Naive thymus-derived CD8-positive, alpha-beta T cell (primary cell): ENCODE measurements at regions not wholly inside any gene's neighbourhood (a gene's known extent, or its start where the extent isn't known, plus 50 kb on each side); places are given as distances from the start of the nearest gene placed in this dataset.
A peak's percentile ranks its signal among the peaks of the same experiment; 100 is the strongest.
"Not testable (repeated sequence)": the region's sequence is repeated elsewhere in the genome, so short reads cannot be mapped to it uniquely, and the experiment has no call there.

Source experiments
- ATAC-seq, 2 donors: fragments of 150-1000 bp; cut with Tn5 transposase in 1 of 2; sonication (Bioruptor Pico), chemical (Tn5 transposase) in 1 of 2; 1 replicate in 1 of 2; 2 replicates in 1 of 2; pipeline ENCODE4 v1.10.0; 2021; ENCODE audit warnings: mild to moderate bottlenecking in 2 of 2, moderate library complexity in 2 of 2
- POLR2A ChIA-PET: fragments of 350-600 bp; sonication (Branson Sonifier 250); formaldehyde crosslinking; loops from one replicate; lab custom pipeline; 2021; ENCODE audit warnings: antibody characterized with exemption; lab: Charles Lee
- DNase-seq, 10 donors: peaks; one replicate each; pipeline versions ENCODE4 v3.0.0 to v3.0.0-alpha.2; 2020 to 2022
- H3K27ac Mint-ChIP-seq, 10 donors: one replicate each; pipeline ENCODE4 v1.8.0; 2020 to 2022; ENCODE audit warnings: mild to moderate bottlenecking in 10 of 10, mixed read lengths in 10 of 10, moderate library complexity in 4 of 10, inconsistent platforms in 1 of 10
- H3K27me3 Mint-ChIP-seq, 5 donors: one replicate each; pipeline ENCODE4 v1.8.0; 2021 to 2022; ENCODE audit warnings: mixed read lengths in 5 of 5
- H3K36me3 Mint-ChIP-seq, 3 donors: one replicate each; pipeline ENCODE4 v1.8.0; 2020 to 2022; ENCODE audit warnings: mixed read lengths in 3 of 3, mild to moderate bottlenecking in 2 of 3, inconsistent platforms in 1 of 3
- H3K4me1 Mint-ChIP-seq, 4 donors: one replicate each; pipeline ENCODE4 v1.8.0; 2021 to 2022; ENCODE audit warnings: mixed read lengths in 4 of 4
- H3K4me3 Mint-ChIP-seq, 10 donors: one replicate each; pipeline ENCODE4 v1.8.0; 2020 to 2022; ENCODE audit warnings: mild to moderate bottlenecking in 10 of 10, mixed read lengths in 10 of 10, moderate library complexity in 6 of 10, inconsistent platforms in 1 of 10
- H3K9me3 Mint-ChIP-seq, 9 donors: one replicate each; pipeline ENCODE4 v1.8.0; 2020 to 2022; ENCODE audit warnings: mixed read lengths in 9 of 9, mild to moderate bottlenecking in 3 of 9, inconsistent platforms in 1 of 9, moderate library complexity in 1 of 9

DNA sequence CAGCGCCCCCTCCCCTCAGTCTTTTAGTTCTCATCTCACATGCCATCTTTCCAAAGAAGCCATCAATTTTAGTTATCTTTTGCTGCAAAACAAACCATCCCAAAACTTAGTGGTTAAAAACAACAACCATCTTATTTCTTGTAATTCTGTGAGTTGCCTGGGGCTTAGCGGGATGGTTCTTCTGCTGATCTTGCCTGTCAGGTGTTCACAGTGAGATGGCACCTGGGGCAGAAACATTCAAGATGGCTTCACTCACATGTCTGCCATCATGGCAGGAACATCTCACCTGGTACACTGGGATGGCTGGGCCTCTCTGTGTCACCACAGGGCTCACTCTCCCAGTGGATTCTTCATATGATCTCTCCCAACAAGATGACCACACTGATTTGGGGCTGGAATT lies 67.6 kb upstream of the KCNK12 start:
- peaks cover 0 to 7% (median 0%) of the 10 kb centered on the region in 9 donors for H3K9me3 Mint-ChIP-seq
- H3K4me1 Mint-ChIP-seq = peaks cover 0 to 2% (median 0%) of the 10 kb centered on the region in 4 donors
- no peak overlapping the region for H3K27ac Mint-ChIP-seq
- peaks cover 0 to 10% (median 1%) of the 10 kb centered on the region in 5 donors for H3K27me3 Mint-ChIP-seq
- no peak for ATAC-seq
- POLR2A ChIA-PET = no interaction called here
- H3K4me3 Mint-ChIP-seq = no peak overlapping the region
- DNase-seq = no peak
- H3K36me3 Mint-ChIP-seq = no peaks in the 10 kb centered on the region

DNA sequence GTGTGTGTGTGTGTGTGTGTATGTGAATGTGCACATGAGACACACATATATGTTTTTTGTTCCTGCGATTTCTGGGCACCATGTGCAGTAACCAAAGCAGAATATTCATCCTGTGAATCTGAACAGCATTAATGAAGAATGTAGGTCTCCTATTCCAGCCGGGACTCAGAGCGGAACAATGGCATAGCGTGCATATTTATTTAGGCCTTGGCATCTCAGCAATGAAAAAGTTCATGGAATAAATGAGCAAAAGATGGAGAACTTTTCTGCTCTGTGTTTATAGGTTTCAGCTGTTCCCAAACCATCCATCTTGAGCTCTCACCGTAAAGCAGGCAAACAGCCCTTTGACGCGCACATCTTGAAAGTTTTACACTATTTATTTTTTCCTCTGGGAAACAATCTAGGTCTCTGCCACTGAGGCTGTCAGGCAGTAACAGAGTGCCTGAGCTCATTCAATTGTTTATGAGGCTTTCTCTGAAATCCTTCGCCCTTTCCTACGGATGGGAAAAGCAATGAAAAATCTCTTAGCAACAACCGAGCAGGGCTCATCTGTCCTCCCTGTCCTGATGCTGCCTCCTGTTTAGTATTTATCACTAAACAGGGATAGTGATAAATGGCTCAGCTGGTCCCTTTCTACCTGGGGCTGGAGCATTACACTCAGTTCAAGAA lies 65.9 kb upstream of the KCNK12 start:
- POLR2A ChIA-PET = interaction anchor here (0.6 kb wide), 1 partner anchor 116 kb away, joined by 3 read pairs; no protein-coding TSS in a partner anchor
- Mint-ChIP-seq H3K4me3 (no peak overlapping the region), H3K9me3 (peaks cover 0 to 7% (median 0%) of the 10 kb centered on the region in 9 donors), H3K27ac (no peak overlapping the region), H3K4me1 (peaks cover 0 to under 1% (median 0%) of the 10 kb centered on the region in 4 donors), H3K27me3 (peaks cover 0 to 4% (median under 1%) of the 10 kb centered on the region in 5 donors), H3K36me3 (no peaks in the 10 kb centered on the region)
- ATAC-seq = no peak
- no peak for DNase-seq

DNA sequence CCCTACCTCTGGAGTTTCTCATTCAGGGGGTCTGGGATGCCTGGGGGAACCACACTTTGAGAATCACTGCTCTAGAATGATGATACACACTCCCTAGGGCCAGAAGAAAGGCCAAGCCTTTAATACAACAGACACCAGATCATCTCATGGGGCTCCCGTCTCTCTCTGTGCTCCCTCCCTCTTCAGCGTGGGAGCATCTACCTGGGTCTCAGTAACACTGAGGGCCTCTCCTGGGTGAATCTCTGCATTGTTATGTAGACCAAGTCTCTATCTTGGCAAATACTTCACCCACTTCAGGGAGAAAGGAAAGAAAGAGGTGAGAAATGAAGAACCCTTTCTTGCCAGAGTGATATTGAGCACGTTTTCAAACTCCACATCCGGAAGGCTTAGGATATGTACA lies 65.4 kb upstream of the KCNK12 start:
- POLR2A ChIA-PET = interaction anchor here (0.6 kb wide), 1 partner anchor 115 kb away, joined by 3 read pairs; no protein-coding TSS in a partner anchor
- Mint-ChIP-seq H3K27ac (no peak overlapping the region), H3K4me1 (no peaks in the 10 kb centered on the region), H3K36me3 (no peaks in the 10 kb centered on the region), H3K9me3 (peaks cover 0 to 7% (median 0%) of the 10 kb centered on the region in 9 donors), H3K27me3 (peaks cover 0 to 4% (median 0%) of the 10 kb centered on the region in 5 donors), H3K4me3 (no peak overlapping the region)
- DNase-seq (no peak), ATAC-seq (no peak)

DNA sequence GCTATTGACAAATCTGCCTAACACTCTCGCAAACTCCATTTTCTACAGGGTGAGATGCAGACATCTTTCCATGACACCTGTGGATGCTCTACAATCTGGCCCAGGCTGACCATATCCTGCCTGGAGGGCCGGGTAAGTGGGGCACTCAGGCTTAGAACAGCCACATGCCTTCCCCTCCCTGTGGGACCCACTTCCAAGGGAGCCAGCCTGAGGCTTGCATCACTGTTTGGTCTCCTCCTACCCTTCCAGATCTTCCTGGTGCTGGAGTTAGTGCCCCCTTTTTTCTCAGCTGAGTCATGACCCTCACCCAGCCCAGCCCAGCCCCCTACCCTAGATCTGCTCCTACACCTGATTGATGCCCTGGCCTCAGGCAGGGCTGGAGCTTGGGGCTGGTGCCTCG lies 62.0 kb upstream of the KCNK12 start:
- no peak overlapping the region for H3K27ac Mint-ChIP-seq
- ATAC-seq (no peak), DNase-seq (no peak)
- H3K4me3 Mint-ChIP-seq = no peak overlapping the region
- no peaks in the 10 kb centered on the region for H3K4me1 Mint-ChIP-seq
- H3K9me3 Mint-ChIP-seq = no peaks in the 10 kb centered on the region
- no peaks in the 10 kb centered on the region for H3K36me3 Mint-ChIP-seq
- POLR2A ChIA-PET = no interaction called here
- H3K27me3 Mint-ChIP-seq = peaks cover 0 to 2% (median 0%) of the 10 kb centered on the region in 5 donors

DNA sequence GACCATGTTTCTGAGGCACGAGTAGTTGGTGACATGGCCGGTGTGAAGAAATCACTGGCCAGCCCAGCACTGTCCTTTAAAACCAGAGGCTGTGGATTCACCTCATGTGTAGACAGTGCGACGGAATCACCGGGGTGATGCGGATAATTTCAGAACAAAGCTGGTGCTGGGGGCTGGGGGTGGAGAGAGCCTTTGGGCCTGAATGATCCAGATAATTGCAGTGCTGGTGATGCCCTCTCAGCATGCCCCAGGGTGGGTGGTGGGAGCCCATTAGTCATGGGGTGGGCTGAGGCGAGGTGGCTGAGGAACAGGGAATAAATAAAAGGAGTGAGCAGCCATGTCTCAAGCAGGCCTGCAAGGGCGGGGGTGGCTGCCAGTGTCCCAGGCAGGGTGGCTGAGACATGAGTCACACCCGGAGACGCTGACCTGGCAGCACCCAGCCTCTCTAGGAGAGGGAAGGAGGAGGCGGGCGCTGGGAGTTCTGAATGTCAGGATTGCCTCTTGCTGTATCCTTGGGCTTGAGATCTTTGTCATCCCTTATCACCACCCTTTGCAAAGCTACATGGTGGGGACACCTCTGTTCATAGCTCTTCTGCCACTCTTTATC lies 61.1 kb upstream of the KCNK12 start:
- no peaks in the 10 kb centered on the region for H3K36me3 Mint-ChIP-seq
- peaks cover 0 to 7% (median 0%) of the 10 kb centered on the region in 5 donors for H3K27me3 Mint-ChIP-seq
- ATAC-seq = no peak
- POLR2A ChIA-PET = no interaction called here
- peaks cover 0 to 2% (median 0%) of the 10 kb centered on the region in 9 donors for H3K9me3 Mint-ChIP-seq
- H3K27ac Mint-ChIP-seq = no peak overlapping the region
- H3K4me1 Mint-ChIP-seq = no peaks in the 10 kb centered on the region
- DNase-seq = no peak
- H3K4me3 Mint-ChIP-seq = no peak overlapping the region

DNA sequence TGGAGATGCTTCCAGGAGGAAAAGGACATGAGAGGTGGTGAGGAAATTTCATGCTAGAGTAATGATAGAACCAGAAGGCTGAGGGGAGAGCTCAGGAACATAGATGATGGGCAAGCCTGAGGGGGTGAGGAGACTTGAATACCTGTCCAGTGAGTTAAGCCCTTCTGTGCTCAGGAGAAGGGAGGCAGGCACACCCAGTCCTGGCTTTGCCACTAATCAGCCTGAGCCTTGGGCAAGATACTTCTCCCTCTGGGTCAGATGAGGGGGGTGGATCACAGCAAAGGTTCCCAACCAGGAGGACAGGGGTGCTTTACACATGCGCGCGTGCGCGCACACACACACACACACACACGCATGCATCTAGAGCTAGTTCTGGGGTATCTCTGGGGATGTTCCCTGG lies 60.5 kb upstream of the KCNK12 start:
- Mint-ChIP-seq H3K36me3 (no peaks in the 10 kb centered on the region), H3K27ac (no peak overlapping the region), H3K27me3 (peaks cover 0 to 10% (median 0%) of the 10 kb centered on the region in 5 donors), H3K4me3 (no peak overlapping the region), H3K4me1 (no peaks in the 10 kb centered on the region), H3K9me3 (peaks cover 0 to 2% (median 0%) of the 10 kb centered on the region in 9 donors)
- DNase-seq (no peak), ATAC-seq (no peak)
- POLR2A ChIA-PET = no interaction called here

DNA sequence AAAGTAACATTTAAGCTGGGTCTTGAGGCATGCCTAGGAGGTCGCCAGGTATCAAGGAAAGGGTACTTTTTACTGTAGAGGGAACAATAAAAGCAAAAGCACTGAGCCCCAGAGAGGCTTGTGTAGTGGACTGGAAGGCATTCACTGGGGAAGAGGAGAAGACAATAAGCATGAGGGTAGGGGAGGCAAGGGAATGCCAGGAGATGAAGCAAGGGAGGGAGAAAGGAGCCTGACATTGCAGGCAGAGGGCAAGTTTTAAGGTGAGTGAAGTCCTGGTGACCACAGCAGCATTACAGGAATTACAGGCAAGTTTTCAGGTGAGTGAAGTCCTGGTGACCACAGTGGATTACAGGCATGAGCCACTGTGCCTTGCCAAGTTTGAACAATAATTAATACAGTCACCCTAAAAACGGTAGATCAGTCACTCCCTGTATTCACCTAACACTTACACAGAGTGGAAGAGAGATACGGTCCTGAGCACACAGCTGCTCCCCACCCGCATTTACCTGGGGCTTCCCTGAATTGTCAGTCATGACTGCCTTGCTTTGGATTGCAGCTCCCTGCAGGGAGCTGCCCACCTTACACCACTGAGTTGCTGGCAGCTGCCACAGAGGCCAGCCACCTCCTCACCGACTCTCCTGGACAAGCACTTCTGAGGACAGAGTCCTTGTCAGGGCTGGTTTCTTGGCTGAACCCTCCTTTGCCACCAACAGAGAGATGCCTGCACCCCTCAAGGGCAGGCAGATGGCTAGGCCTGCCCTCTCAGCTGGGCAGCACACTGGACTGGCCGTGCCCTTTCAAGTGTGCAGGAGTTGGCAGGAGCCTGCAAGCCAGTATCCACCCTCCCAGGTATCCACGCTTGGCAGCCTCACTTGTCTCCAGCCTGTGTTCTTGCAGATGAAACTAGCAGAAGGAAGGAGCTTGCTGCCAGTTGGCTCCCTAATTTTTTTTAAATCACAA lies 59.0 kb upstream of the KCNK12 start:
- no peak for DNase-seq
- Mint-ChIP-seq H3K9me3 (peaks cover 0 to 2% (median 0%) of the 10 kb centered on the region in 9 donors), H3K27me3 (peaks cover 0 to 10% (median 4%) of the 10 kb centered on the region in 5 donors), H3K4me1 (no peaks in the 10 kb centered on the region), H3K36me3 (no peaks in the 10 kb centered on the region), H3K27ac (peak overlapping the region in 1 of 10 donors; percentile 12), H3K4me3 (no peak overlapping the region)
- no peak for ATAC-seq
- POLR2A ChIA-PET = no interaction called here

DNA sequence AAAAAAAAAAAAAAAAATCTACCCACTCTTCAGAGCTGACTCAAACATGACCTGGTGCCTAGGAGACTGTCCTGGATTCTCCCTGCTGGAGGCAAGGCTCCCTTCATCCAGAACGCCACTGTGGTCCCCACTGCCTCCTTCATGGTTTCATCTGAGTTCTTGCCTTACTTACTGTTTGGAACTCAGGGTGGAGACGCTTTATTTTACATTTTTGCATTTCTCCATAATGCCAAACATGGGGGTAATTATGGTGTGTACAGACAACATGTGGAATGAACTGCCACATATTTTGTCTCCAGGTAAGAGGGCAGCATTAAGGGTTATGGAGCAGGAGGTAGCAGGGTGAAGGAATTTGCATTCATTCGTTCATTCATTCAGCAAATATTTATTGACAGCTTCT lies 58.1 kb upstream of the KCNK12 start:
- Mint-ChIP-seq H3K27me3 (peaks cover 0 to 10% (median 4%) of the 10 kb centered on the region in 5 donors), H3K36me3 (no peaks in the 10 kb centered on the region), H3K9me3 (peaks cover 0 to 2% (median 0%) of the 10 kb centered on the region in 9 donors), H3K4me1 (peaks cover 0 to under 1% (median 0%) of the 10 kb centered on the region in 4 donors), H3K27ac (no peak overlapping the region), H3K4me3 (no peak overlapping the region)
- POLR2A ChIA-PET = no interaction called here
- DNase-seq (no peak), ATAC-seq (no peak)

DNA sequence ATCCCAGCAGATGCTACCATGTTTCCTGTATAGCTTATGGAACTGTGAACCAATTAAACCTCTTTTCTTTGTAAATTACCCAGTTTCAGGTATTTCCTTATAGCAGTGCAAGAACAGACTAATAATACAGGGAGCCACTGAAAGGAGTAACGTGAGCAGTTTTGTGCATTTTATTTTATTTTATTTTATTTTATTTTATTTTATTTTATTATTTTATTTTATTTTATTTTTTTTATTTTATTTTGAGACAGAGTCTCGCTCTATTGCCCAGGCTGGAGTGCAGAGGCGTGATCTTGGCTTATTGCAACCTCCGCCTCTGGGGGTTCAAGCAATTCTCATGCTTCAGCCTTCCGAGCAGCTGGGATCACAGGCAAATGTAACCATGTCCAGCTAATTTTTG lies 55.9 kb upstream of the KCNK12 start:
- peaks cover 0 to 2% (median 0%) of the 10 kb centered on the region in 9 donors for H3K9me3 Mint-ChIP-seq
- H3K27me3 Mint-ChIP-seq = peaks cover 0 to 10% (median 4%) of the 10 kb centered on the region in 5 donors
- H3K27ac Mint-ChIP-seq = no peak overlapping the region
- H3K4me3 Mint-ChIP-seq = no peak overlapping the region
- POLR2A ChIA-PET = no interaction called here
- H3K4me1 Mint-ChIP-seq = peaks cover 0 to 5% (median 0%) of the 10 kb centered on the region in 4 donors
- H3K36me3 Mint-ChIP-seq = no peaks in the 10 kb centered on the region
- DNase-seq (no peak), ATAC-seq (no peak)

DNA sequence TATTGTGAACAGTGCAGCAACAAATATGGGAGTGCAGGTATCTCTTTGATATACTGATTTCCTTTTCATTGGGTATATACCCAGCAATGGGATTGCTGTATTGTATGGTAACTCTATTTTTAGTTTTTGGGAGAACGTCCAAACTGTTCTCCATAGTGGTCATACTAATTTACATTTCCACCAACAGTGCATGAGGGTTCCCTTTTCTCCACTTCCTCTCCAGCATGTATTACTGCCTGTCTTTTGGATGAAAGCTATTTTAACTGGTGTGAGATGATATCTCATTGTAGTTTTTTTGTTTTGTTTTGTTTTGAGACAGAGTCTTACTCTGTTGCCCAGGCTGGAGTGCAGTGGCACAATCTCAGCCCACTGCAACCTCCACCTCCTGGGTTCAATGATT lies 52.4 kb upstream of the KCNK12 start:
- H3K27ac Mint-ChIP-seq, DNase-seq, H3K36me3 Mint-ChIP-seq, H3K4me3 Mint-ChIP-seq, ATAC-seq, H3K9me3 Mint-ChIP-seq, H3K4me1 Mint-ChIP-seq, H3K27me3 Mint-ChIP-seq, POLR2A ChIA-PET: not testable (repeated sequence)

DNA sequence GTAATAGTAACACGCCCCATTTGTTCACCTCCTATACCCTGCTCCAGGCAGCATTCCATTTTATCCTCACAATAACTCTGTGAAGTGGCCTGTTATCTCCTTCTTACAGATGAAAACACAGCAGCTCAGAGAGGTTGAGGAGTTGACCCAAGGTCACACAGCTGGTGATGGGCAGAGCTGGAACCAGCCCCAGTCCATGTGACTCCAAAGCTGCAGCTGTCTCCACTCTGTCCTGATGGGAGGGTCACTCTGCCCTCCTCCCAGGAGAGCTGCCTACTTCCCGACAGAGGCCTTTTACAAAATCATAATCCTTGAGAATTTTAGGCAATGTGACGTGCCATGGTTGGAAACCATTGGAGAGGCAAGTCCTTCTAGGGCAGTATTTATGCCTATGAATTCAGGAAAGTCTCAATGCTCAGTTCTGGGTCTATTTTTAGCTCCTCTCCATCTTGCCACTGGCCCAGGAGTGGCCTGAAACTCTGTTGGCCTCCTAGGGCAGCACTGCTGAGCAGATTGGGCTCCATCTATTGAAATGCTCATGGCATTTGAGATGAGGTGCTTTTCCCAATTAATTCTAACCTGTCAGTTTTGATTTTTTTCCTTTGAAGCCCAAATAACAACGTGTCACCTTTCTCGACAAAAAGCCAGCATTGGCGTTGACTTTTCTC lies 50.1 kb upstream of the KCNK12 start:
- peaks cover 0 to 5% (median 0%) of the 10 kb centered on the region in 4 donors for H3K4me1 Mint-ChIP-seq
- H3K27me3 Mint-ChIP-seq = peaks cover 0 to 1% (median 0%) of the 10 kb centered on the region in 5 donors
- no peak overlapping the region for H3K4me3 Mint-ChIP-seq
- ATAC-seq (no peak), DNase-seq (no peak)
- POLR2A ChIA-PET = no interaction called here
- H3K36me3 Mint-ChIP-seq = no peaks in the 10 kb centered on the region
- no peak overlapping the region for H3K27ac Mint-ChIP-seq
- H3K9me3 Mint-ChIP-seq = no peaks in the 10 kb centered on the region
